Caki2 (cell line): ENCODE measurements at regions not wholly inside any gene's neighbourhood (a gene's known extent, or its start where the extent isn't known, plus 50 kb on each side); places are given as distances from the start of the nearest gene placed in this dataset.
"Not testable (repeated sequence)": the region's sequence is repeated elsewhere in the genome, so short reads cannot be mapped to it uniquely, and the experiment has no call there.

Source experiments
- DNase-seq: peaks from one replicate; pipeline ENCODE4 v3.0.0-alpha.2; 2015; ENCODE audit warnings: low read depth
- in situ Hi-C: cut with HindIII; loops from 2 replicates; pipeline ENCODE4 v1.10.0; 2016; ENCODE audit warnings: low sequenced_read_pairs, low pct_unique_long_range_greater_than_20kb, mixed read lengths

DNA sequence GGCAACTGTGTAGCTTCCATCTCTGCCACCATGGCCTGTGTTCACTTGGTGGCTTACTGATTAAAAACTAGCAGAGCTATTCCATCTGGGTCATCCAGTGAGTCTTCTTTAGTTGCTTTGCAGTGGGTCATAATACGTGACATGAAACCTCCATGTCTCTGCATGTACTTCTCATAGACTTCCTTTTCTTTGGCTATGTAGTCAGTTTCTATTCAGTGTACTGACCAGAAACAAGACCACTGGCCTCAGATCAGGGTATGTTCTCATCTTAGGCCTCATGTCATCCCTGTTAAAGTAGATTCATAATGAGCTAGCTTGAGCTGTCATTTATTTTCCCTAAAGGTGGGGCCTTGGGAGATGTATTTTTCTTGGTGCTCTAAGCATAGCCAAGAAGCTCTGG is 195.2 kb downstream of the CCNG2 start:
- in situ Hi-C loops, result no loop called here
- no peak for DNase-seq

GRCh38 chr4:77353724-77354315 is 196.8 kb downstream of the CCNG2 start:
- DNase-seq, in situ Hi-C loops: not testable (repeated sequence)

GRCh38 chr4:77354550-77354949 is 197.5 kb downstream of the CCNG2 start:
- no peak for DNase-seq
- in situ Hi-C loops, result no loop called here

DNA sequence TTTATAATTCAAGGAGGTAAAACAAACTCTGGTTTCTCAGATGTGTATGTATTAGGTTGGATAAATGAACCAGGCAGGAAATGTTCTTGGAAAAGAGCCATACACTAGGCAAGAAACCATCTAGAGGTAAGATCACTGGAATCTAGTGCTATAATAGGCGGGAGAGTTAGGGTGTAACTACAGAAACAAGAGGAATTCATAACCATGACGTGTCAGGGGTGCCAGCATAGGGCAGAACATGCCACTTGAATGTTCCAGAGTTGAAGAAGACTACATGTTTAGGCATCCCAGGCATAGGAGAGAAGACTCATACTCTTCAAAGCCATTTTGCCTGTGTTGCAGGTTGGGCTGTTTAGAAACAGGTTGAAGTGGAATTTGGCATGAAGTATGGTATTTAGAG is 198.7 kb downstream of the CCNG2 start:
- no peak for DNase-seq
- in situ Hi-C loops, result no loop called here

GRCh38 chr4:77358315-77358928 is 201.4 kb downstream of the CCNG2 start:
- peak; percentile 22 for DNase-seq
- in situ Hi-C loops, result no loop called here

DNA sequence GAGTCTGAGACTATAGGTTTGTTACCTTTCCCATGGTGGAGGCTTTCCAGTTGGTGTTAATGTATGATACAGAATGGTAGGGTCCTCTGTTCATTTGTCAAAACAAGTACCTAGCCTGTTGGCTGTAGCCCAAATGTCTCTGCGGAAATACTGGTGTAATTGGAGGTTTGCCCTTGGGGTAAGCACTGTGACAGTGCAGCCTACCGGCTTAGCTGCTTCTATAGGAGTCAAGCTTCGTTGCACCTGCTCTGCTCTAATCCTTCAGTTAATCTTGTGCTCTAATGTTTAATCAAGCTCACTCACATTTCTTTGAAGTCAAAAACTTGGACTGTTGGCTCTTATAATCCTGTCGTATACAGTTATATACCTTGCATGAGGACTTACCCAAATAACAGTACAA is 203.4 kb downstream of the CCNG2 start:
- in situ Hi-C loops, result no loop called here
- DNase-seq, result no peak

GRCh38 chr4:77366876-77367275 is 209.9 kb downstream of the CCNG2 start:
- DNase-seq, in situ Hi-C loops: not testable (repeated sequence)

GRCh38 chr4:77367638-77368037 is 210.6 kb downstream of the CCNG2 start:
- no peak for DNase-seq
- in situ Hi-C loops, result no loop called here

DNA sequence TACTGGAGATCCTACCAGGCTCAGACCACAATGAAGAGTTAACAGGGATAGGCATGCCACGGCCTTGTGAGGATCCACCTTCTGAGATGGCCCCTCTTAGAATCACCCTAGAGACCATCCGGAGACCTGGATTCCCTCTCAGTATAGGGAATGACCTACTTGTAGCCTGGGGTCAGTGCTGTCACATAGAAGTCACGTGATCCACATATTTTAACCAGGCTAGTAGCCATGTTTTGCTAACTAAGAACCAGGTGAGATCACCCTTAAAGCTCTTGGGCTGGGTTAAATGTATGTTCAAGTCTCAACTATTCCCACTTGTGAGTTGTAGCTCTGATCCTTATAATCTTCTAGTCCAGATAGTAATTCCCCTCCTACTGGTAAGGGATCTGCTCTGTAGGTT is 215.4 kb downstream of the CCNG2 start:
- in situ Hi-C loops, result no loop called here
- no peak for DNase-seq

DNA sequence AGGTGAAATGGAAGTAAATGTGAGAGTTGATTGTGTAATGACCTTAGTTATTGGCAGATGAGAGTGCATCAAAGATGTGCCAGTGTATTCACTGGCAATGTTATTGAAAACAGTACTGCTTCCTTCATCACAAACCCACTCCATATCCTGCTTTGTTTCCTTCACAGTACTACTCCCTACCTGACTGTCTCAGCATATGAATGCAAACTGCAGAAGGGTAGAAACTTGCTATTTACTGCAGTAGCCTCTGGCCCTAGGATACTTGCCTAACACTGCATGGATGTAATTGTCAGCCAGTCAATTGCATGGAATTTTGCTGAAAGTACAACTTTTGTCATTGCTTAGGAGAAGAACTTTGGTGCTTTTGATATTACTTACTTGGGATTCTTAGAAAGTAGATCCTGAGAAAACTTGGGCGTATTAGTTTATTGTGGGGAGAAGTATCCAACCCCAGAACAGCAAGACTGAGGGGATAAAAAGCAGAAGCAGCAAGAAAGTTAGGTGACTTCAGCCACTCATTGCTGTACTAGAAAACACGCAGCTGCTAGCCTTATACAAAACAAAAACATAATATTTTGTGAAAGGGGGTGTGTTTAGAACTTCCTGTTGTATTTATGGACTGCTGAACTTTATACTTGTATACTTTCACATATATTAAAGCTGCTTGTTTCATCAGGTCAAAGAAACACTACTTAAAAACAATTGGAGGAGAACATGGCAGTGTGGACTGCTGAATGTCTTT is 219.0 kb downstream of the CCNG2 start:
- in situ Hi-C loops, result no loop called here
- no peak for DNase-seq

DNA sequence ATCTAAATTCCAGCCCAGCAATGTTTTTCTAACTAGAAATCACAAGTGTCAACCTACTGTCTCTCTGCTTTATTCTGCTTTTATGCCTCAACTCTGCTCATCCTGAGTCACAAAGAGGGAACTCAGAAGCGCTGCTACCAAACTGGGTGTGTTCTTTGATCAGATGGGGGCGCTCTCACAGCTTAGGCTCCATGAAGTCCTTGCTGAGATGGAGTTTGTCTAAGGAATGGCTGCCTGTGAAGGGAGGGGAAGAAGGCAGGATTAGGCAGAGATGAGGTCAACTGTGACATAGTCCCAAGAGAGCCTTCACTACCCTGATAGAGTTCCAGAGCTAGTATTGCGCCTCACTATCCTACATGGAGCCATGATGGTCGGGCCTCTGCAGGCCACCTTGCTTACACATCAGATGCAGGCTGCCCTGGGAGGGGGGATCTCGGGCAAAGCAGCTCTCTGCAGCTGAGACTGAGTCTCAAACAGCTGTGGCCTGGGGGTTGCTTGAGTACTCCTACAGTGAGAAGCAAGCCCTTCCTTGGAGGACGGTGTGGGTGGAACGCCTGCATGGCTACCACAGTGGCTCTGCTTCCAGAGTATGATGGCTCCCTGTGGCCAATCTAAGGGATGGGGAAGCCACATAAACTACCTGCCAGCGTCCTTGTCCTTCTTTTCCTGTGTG is 219.9 kb downstream of the CCNG2 start:
- in situ Hi-C loops, result no loop called here
- DNase-seq, result no peak

DNA sequence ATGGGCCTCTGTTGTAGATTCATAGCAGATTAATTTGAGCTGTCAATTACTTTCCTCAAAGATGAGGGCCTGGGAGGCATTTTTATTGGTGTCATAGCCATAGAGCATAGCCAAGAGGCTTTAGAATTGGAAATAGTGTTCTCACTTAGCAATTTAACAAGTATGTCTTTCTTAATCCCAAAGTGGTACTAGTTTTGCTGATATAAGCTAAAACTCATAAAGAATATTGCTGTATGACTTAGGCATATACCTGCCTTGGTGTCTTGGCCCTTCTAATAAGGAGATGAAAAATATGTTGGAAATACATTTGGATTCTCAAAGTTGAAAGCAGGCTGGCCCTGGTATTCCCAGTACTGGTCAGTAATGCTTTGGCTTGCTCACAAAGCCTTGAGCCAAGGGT is 221.5 kb upstream of the CXCL13 start:
- no peak for DNase-seq
- in situ Hi-C loops, result no loop called here

DNA sequence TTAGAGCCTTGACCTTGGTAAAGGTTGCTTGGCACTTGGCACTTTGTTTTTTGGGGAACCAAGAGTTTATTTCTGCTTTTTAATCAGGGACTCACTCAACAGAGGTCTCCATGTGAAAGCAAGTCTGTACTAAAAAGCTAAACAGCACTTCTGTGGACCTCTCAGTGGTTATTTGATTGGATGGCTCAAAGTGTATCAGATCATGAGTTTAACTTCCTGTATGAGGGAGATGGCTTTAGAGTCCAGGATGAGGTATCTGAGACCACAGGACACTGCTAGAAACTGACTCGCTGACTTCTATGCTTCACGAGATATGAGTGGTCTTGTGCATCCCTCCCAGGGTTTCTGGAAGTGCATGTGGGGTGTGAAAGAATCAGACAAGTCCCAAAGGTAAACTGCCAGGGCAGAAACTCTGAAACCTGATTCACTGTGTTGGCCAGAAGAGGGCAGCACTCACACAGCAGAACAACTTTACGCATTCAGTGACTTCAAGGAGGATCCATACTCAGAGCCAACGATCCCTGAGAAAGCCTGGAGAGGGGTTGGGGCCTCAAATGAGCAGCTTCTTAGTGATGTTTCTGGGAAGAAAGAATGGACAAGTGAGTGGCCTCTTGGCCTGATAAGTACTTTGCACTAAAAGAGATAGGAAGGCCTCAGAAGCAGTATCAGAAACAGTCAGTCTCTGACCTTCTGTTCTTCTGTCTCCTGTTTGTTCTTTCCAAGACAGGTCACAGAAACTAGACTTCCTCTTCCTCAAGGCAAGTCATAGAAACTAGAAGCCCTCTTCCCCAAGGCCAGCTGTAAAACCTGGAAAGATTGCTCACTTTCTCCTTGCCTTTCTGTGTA is 220.3 kb upstream of the CXCL13 start:
- DNase-seq, result peak; percentile 46
- in situ Hi-C loops, result no loop called here

GRCh38 chr4:77393996-77394395 is 211.6 kb upstream of the CXCL13 start:
- DNase-seq, result peak; percentile 30
- in situ Hi-C loops, result no loop called here

GRCh38 chr4:77395481-77395880 is 210.1 kb upstream of the CXCL13 start:
- in situ Hi-C loops, result no loop called here
- peak; percentile 2 for DNase-seq

- in situ Hi-C loops, result no loop called here
- DNase-seq, result no peak
Measured at GRCh38 chr4:77398256-77398655, 207.4 kb upstream of the CXCL13 start.

DNA sequence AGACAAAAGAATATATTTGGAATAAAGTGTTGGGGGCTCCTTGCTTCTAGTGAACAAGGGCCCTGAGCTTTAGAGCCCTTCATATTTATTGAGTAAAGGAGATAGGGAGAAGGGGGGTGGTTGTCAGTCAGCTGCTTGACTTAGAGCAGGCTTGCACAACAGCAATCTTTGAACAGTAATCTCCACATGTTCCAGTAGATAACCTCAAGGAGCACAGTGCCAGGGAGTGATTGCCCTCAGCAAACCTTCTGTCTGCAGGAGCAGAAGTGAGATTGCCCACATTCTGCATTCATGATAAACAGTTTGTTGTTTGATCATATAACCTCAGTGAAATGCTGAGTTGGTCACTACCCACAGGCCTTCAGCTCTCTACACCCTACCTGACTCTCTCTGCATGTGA is 205.8 kb upstream of the CXCL13 start:
- in situ Hi-C loops, result no loop called here
- no peak for DNase-seq

- in situ Hi-C loops, result no loop called here
- DNase-seq, result no peak
Measured at GRCh38 chr4:77413766-77414165, 191.9 kb upstream of the CXCL13 start.
